ENCODE measurements at regions not wholly inside any gene's neighbourhood (a gene's known extent, or its start where the extent isn't known, plus 50 kb on each side); places are given as distances from the start of the nearest gene placed in this dataset.

- H3K9me3 ChIP-seq (ENCODE audit: control insufficient read depth in 3 of 3, low read length in 3 of 3): no peaks in the 10 kb centered on the region
- H3K4me3 ChIP-seq (ENCODE audit: low read length in 3 of 3): no peak overlapping the region
- no peak overlapping the region for H3K9ac ChIP-seq (ENCODE audit: low read depth in 1 of 3, low read length in 3 of 3)
- H3K27me3 ChIP-seq (ENCODE audit: control insufficient read depth in 3 of 3, insufficient read depth in 3 of 3, low read length in 3 of 3): peaks cover 2 to 6% (median 4%) of the 10 kb centered on the region in 3 donors
- no peak overlapping the region for H3K27ac ChIP-seq (ENCODE audit: low read depth, low read length)
- no peaks in the 10 kb centered on the region for H3K4me1 ChIP-seq (ENCODE audit: control insufficient read depth in 3 of 3, insufficient read depth in 3 of 3, low read length in 3 of 3)
- no peaks in the 10 kb centered on the region for H3K36me3 ChIP-seq (ENCODE audit: control insufficient read depth in 3 of 3, insufficient read depth in 3 of 3, low read length in 3 of 3)
These were observed 87.3 kb upstream of the SMYD2 start for GRCh38 chr1:214193691-214194090.

- no peak overlapping the region for H3K4me3 ChIP-seq (ENCODE audit: low read length in 3 of 3)
- H3K27ac ChIP-seq (ENCODE audit: low read depth, low read length): no peak overlapping the region
- H3K4me1 ChIP-seq (ENCODE audit: control insufficient read depth in 3 of 3, insufficient read depth in 3 of 3, low read length in 3 of 3): no peaks in the 10 kb centered on the region
- no peaks in the 10 kb centered on the region for H3K9me3 ChIP-seq (ENCODE audit: control insufficient read depth in 3 of 3, low read length in 3 of 3)
- H3K36me3 ChIP-seq (ENCODE audit: control insufficient read depth in 3 of 3, insufficient read depth in 3 of 3, low read length in 3 of 3): no peaks in the 10 kb centered on the region
- no peaks in the 10 kb centered on the region for H3K27me3 ChIP-seq (ENCODE audit: control insufficient read depth in 3 of 3, insufficient read depth in 3 of 3, low read length in 3 of 3)
- no peak overlapping the region for H3K9ac ChIP-seq (ENCODE audit: low read depth in 1 of 3, low read length in 3 of 3)
These were observed 82.4 kb upstream of the SMYD2 start for GRCh38 chr1:214198571-214198970.

- H3K36me3 ChIP-seq (ENCODE audit: control insufficient read depth in 3 of 3, insufficient read depth in 3 of 3, low read length in 3 of 3): no peaks in the 10 kb centered on the region
These were observed 81.4 kb upstream of the SMYD2 start for GRCh38 chr1:214199585-214199984.

DNA sequence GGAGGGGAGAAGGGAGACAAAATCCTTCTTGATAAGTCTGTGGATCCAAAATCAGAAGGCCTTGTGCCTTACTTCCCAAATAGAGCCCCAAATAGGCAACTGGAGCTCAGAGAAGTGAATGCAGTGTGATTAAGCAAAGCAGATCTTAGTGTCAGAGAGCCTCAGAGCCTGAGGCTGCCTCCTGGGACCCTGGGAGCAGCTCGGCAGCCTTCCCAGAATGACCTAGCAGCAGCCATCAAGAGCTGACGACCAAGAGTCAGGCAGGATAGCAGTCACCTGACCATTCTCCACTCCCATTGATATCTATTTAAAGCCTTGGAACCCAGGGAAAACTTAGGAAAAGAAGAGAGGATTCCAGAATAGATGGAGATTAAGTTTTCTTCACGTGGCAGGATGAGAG is 78.0 kb upstream of the SMYD2 start:
- H3K9ac ChIP-seq (ENCODE audit: low read depth in 1 of 3, low read length in 3 of 3): no peak overlapping the region
- H3K36me3 ChIP-seq (ENCODE audit: control insufficient read depth in 3 of 3, insufficient read depth in 3 of 3, low read length in 3 of 3): no peaks in the 10 kb centered on the region
- H3K4me1 ChIP-seq (ENCODE audit: control insufficient read depth in 3 of 3, insufficient read depth in 3 of 3, low read length in 3 of 3): no peaks in the 10 kb centered on the region
- no peaks in the 10 kb centered on the region for H3K27me3 ChIP-seq (ENCODE audit: control insufficient read depth in 3 of 3, insufficient read depth in 3 of 3, low read length in 3 of 3)
- no peak overlapping the region for H3K27ac ChIP-seq (ENCODE audit: low read depth, low read length)
- no peaks in the 10 kb centered on the region for H3K9me3 ChIP-seq (ENCODE audit: control insufficient read depth in 3 of 3, low read length in 3 of 3)
- H3K4me3 ChIP-seq (ENCODE audit: low read length in 3 of 3): no peak overlapping the region

More at GRCh38 chr1:214199585-214199984, 81.4 kb upstream of the SMYD2 start:
- Histone ChIP-seq H3K27ac (ENCODE audit: low read depth, low read length) (no peak overlapping the region), H3K4me1 (ENCODE audit: control insufficient read depth in 3 of 3, insufficient read depth in 3 of 3, low read length in 3 of 3) (no peaks in the 10 kb centered on the region), H3K4me3 (ENCODE audit: low read length in 3 of 3) (no peak overlapping the region), H3K9me3 (ENCODE audit: control insufficient read depth in 3 of 3, low read length in 3 of 3) (no peaks in the 10 kb centered on the region), H3K9ac (ENCODE audit: low read depth in 1 of 3, low read length in 3 of 3) (no peak overlapping the region), H3K27me3 (ENCODE audit: control insufficient read depth in 3 of 3, insufficient read depth in 3 of 3, low read length in 3 of 3) (no peaks in the 10 kb centered on the region)

GRCh38 chr1:214205053-214205452 is 75.9 kb upstream of the SMYD2 start:
- Histone ChIP-seq H3K4me1 (ENCODE audit: control insufficient read depth in 3 of 3, insufficient read depth in 3 of 3, low read length in 3 of 3) (no peaks in the 10 kb centered on the region), H3K9me3 (ENCODE audit: control insufficient read depth in 3 of 3, low read length in 3 of 3) (no peaks in the 10 kb centered on the region), H3K4me3 (ENCODE audit: low read length in 3 of 3) (no peak overlapping the region), H3K27ac (ENCODE audit: low read depth, low read length) (no peak overlapping the region), H3K36me3 (ENCODE audit: control insufficient read depth in 3 of 3, insufficient read depth in 3 of 3, low read length in 3 of 3) (no peaks in the 10 kb centered on the region), H3K27me3 (ENCODE audit: control insufficient read depth in 3 of 3, insufficient read depth in 3 of 3, low read length in 3 of 3) (no peaks in the 10 kb centered on the region), H3K9ac (ENCODE audit: low read depth in 1 of 3, low read length in 3 of 3) (no peak overlapping the region)

DNA sequence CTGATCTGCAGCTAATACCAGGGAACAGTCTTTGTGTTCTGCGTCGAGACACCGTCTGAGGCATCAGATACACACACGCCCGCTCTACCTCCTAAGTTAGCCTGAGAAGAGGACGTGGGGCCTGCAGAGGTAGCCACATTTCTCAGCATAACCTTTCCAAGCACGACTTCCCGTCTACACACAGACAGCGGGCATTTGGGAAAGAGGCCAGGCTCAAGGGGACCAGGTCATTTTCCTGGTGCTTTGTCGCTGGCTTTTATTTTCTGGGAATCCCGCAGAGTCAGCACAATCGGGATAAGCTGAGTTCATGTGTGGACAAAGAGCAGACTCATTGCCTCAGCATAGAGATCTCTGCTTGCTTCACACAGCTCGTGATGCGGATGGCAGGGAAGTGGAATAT is 72.5 kb upstream of the SMYD2 start:
- no peaks in the 10 kb centered on the region for H3K9me3 ChIP-seq (ENCODE audit: control insufficient read depth in 3 of 3, low read length in 3 of 3)
- peaks cover 0 to 3% (median 0%) of the 10 kb centered on the region in 3 donors for H3K4me1 ChIP-seq (ENCODE audit: control insufficient read depth in 3 of 3, insufficient read depth in 3 of 3, low read length in 3 of 3)
- H3K36me3 ChIP-seq (ENCODE audit: control insufficient read depth in 3 of 3, insufficient read depth in 3 of 3, low read length in 3 of 3): no peaks in the 10 kb centered on the region
- no peaks in the 10 kb centered on the region for H3K27me3 ChIP-seq (ENCODE audit: control insufficient read depth in 3 of 3, insufficient read depth in 3 of 3, low read length in 3 of 3)
- no peak overlapping the region for H3K4me3 ChIP-seq (ENCODE audit: low read length in 3 of 3)
- H3K9ac ChIP-seq (ENCODE audit: low read depth in 1 of 3, low read length in 3 of 3): no peak overlapping the region
- no peak overlapping the region for H3K27ac ChIP-seq (ENCODE audit: low read depth, low read length)

DNA sequence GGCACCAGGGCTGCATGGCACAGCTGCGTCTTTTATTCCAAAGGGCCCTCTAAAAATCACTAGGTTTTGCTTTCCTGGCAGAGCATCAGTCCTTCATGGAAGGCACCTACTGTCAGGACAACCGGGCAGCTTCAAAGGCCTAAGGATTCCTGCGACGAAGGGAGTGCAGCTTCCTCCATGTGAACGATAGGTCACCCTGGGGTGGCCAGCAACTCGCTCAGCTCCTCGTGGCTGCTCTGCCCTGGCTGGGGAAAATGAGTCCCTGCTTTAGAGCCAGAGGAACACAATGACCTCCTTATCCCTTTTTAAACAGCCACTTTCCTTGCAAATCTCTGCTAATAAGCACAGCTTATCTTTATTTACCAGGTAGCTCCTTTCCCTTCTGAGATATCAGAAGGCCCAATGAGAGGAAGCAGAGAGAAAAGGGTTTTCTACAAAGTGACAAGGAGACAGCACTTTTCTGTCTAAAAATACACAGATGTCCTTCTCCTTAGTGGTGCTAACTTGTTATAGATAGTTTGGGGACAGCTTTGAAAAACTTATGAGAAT is 71.6 kb upstream of the SMYD2 start:
- Histone ChIP-seq H3K27me3 (ENCODE audit: control insufficient read depth in 3 of 3, insufficient read depth in 3 of 3, low read length in 3 of 3) (no peaks in the 10 kb centered on the region), H3K9ac (ENCODE audit: low read depth in 1 of 3, low read length in 3 of 3) (no peak overlapping the region), H3K27ac (ENCODE audit: low read depth, low read length) (no peak overlapping the region), H3K4me1 (ENCODE audit: control insufficient read depth in 3 of 3, insufficient read depth in 3 of 3, low read length in 3 of 3) (peaks cover 0 to 3% (median 3%) of the 10 kb centered on the region in 3 donors), H3K36me3 (ENCODE audit: control insufficient read depth in 3 of 3, insufficient read depth in 3 of 3, low read length in 3 of 3) (no peaks in the 10 kb centered on the region), H3K4me3 (ENCODE audit: low read length in 3 of 3) (no peak overlapping the region), H3K9me3 (ENCODE audit: control insufficient read depth in 3 of 3, low read length in 3 of 3) (no peaks in the 10 kb centered on the region)

GRCh38 chr1:214213136-214213535 is 67.8 kb upstream of the SMYD2 start:
- no peaks in the 10 kb centered on the region for H3K36me3 ChIP-seq (ENCODE audit: control insufficient read depth in 3 of 3, insufficient read depth in 3 of 3, low read length in 3 of 3)
- peaks cover 0 to 6% (median 6%) of the 10 kb centered on the region in 3 donors for H3K4me1 ChIP-seq (ENCODE audit: control insufficient read depth in 3 of 3, insufficient read depth in 3 of 3, low read length in 3 of 3)
- no peak overlapping the region for H3K27ac ChIP-seq (ENCODE audit: low read depth, low read length)
- H3K27me3 ChIP-seq (ENCODE audit: control insufficient read depth in 3 of 3, insufficient read depth in 3 of 3, low read length in 3 of 3): no peaks in the 10 kb centered on the region
- no peaks in the 10 kb centered on the region for H3K9me3 ChIP-seq (ENCODE audit: control insufficient read depth in 3 of 3, low read length in 3 of 3)
- no peak overlapping the region for H3K9ac ChIP-seq (ENCODE audit: low read depth in 1 of 3, low read length in 3 of 3)
- no peak overlapping the region for H3K4me3 ChIP-seq (ENCODE audit: low read length in 3 of 3)

- no peak overlapping the region for H3K9ac ChIP-seq (ENCODE audit: low read depth in 1 of 3, low read length in 3 of 3)
- H3K27me3 ChIP-seq (ENCODE audit: control insufficient read depth in 3 of 3, insufficient read depth in 3 of 3, low read length in 3 of 3): peaks cover 0 to 3% (median 3%) of the 10 kb centered on the region in 3 donors
- no peak overlapping the region for H3K27ac ChIP-seq (ENCODE audit: low read depth, low read length)
- no peak overlapping the region for H3K4me3 ChIP-seq (ENCODE audit: low read length in 3 of 3)
- H3K36me3 ChIP-seq (ENCODE audit: control insufficient read depth in 3 of 3, insufficient read depth in 3 of 3, low read length in 3 of 3): no peaks in the 10 kb centered on the region
- H3K9me3 ChIP-seq (ENCODE audit: control insufficient read depth in 3 of 3, low read length in 3 of 3): no peaks in the 10 kb centered on the region
- peaks cover 0 to 6% (median 6%) of the 10 kb centered on the region in 3 donors for H3K4me1 ChIP-seq (ENCODE audit: control insufficient read depth in 3 of 3, insufficient read depth in 3 of 3, low read length in 3 of 3)
These were observed 66.1 kb upstream of the SMYD2 start for GRCh38 chr1:214214851-214215250.

DNA sequence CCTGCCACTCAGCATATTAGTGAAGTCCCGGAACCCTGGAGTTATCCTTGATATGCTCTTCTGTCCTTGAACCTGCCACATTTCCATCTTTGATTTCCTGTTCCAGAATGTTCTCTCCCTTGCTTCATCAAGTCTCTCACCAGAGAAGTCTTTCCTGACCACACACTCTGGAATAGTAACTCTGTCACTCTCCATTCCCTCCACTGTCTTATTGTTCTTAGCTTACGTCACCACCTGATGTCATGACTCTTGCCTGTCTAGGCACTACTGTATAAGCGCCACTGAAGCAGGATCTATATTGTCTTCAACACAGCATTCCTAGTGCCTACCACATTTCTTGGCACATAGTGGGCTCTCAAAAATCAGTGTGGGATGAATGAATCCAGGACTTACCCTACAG is 65.4 kb upstream of the SMYD2 start:
- peaks cover 0 to 3% (median 3%) of the 10 kb centered on the region in 3 donors for H3K27me3 ChIP-seq (ENCODE audit: control insufficient read depth in 3 of 3, insufficient read depth in 3 of 3, low read length in 3 of 3)
- no peaks in the 10 kb centered on the region for H3K36me3 ChIP-seq (ENCODE audit: control insufficient read depth in 3 of 3, insufficient read depth in 3 of 3, low read length in 3 of 3)
- H3K27ac ChIP-seq (ENCODE audit: low read depth, low read length): no peak overlapping the region
- no peak overlapping the region for H3K4me3 ChIP-seq (ENCODE audit: low read length in 3 of 3)
- H3K4me1 ChIP-seq (ENCODE audit: control insufficient read depth in 3 of 3, insufficient read depth in 3 of 3, low read length in 3 of 3): peaks cover 0 to 6% (median 2%) of the 10 kb centered on the region in 3 donors
- H3K9ac ChIP-seq (ENCODE audit: low read depth in 1 of 3, low read length in 3 of 3): no peak overlapping the region
- H3K9me3 ChIP-seq (ENCODE audit: control insufficient read depth in 3 of 3, low read length in 3 of 3): no peaks in the 10 kb centered on the region
